HuH-7.5 (cell line): ENCODE measurements at regions not wholly inside any gene's neighbourhood (a gene's known extent, or its start where the extent isn't known, plus 50 kb on each side); places are given as distances from the start of the nearest gene placed in this dataset.
"Not testable (repeated sequence)": the region's sequence is repeated elsewhere in the genome, so short reads cannot be mapped to it uniquely, and the experiment has no call there.

Experiments
- DNase-seq: peaks from one replicate; pipeline ENCODE4 v3.0.0; 2011; ENCODE audit warnings: low spot score

- DNase-seq = not testable (repeated sequence)
Observed at GRCh38 chr4:120200573-120201110, 134.0 kb upstream of the MAD2L1 start.

GRCh38 chr4:120198411-120198810 lies 131.8 kb upstream of the MAD2L1 start:
- DNase-seq = no peak

- no peak for DNase-seq
Observed at GRCh38 chr4:120177603-120178002, 111.0 kb upstream of the MAD2L1 start.

- no peak for DNase-seq
Observed at GRCh38 chr4:120175272-120175671, 108.6 kb upstream of the MAD2L1 start.

- DNase-seq = no peak
Observed at GRCh38 chr4:120163895-120164294, 97.2 kb upstream of the MAD2L1 start.

- no peak for DNase-seq
Observed at GRCh38 chr4:120158841-120159463, 92.3 kb upstream of the MAD2L1 start.

- DNase-seq = no peak
Observed at GRCh38 chr4:120158046-120158445, 91.4 kb upstream of the MAD2L1 start.

GRCh38 chr4:120156120-120156718 lies 89.6 kb upstream of the MAD2L1 start:
- no peak for DNase-seq

- DNase-seq = no peak
Observed at GRCh38 chr4:120155287-120155686, 88.6 kb upstream of the MAD2L1 start.

- DNase-seq = no peak
Observed at GRCh38 chr4:120144634-120145033, 78.0 kb upstream of the MAD2L1 start.

GRCh38 chr4:120144041-120144440 lies 77.4 kb upstream of the MAD2L1 start:
- no peak for DNase-seq

- DNase-seq = no peak
Observed at GRCh38 chr4:120139392-120139791, 72.7 kb upstream of the MAD2L1 start.

GRCh38 chr4:120132935-120133334 lies 66.3 kb upstream of the MAD2L1 start:
- no peak for DNase-seq

GRCh38 chr4:120130786-120131185 lies 64.1 kb upstream of the MAD2L1 start:
- DNase-seq = no peak
